Colonic mucosa (tissue), 4 donors: ENCODE measurements at regions not wholly inside any gene's neighbourhood (a gene's known extent, or its start where the extent isn't known, plus 50 kb on each side); places are given as distances from the start of the nearest gene placed in this dataset.

Source experiments
- DNase-seq: peaks from one replicate; pipeline ENCODE4 v3.0.0-alpha.2; 2020
- H3K27ac ChIP-seq: fragments of 200-600 bp; one replicate; pipeline ENCODE4 v1.8.0; 2021
- H3K27me3 ChIP-seq: fragments of 200-600 bp; one replicate; pipeline ENCODE4 v1.8.0; 2021
- H3K36me3 ChIP-seq: fragments of 200-600 bp; one replicate; pipeline ENCODE4 v1.8.0; 2021
- H3K4me1 ChIP-seq: fragments of 200-600 bp; one replicate; pipeline ENCODE4 v1.8.0; 2021; ENCODE audit warnings: mild to moderate bottlenecking
- H3K4me3 ChIP-seq: fragments of 200-600 bp; one replicate; pipeline ENCODE4 v1.8.0; 2021
- H3K9ac ChIP-seq, 2 donors: one replicate each; pipeline ENCODE4 v1.7.0; 2013; ENCODE audit warnings: control low read depth in 2 of 2, low read depth in 2 of 2, low read length in 2 of 2
- H3K9me3 ChIP-seq: fragments of 200-600 bp; one replicate; pipeline ENCODE4 v1.8.0; 2021
- CTCF ChIP-seq: fragments of 200-600 bp; IDR thresholded peaks from one replicate; pipeline ENCODE4 v1.8.0; 2022; ENCODE audit warnings: antibody characterized with exemption, mild to moderate bottlenecking
- intact Hi-C: fragments of 100-400 bp; cut with DNase I; formaldehyde crosslinking; loops from one replicate; pipeline ENCODE4 v1.14.1; 2022
- donor health status: healthy.
- donor health status: DM: no; HTN: no; CAD: no.
- donor health status: DM: no; HTN: no; CAD: no.

GRCh38 chr5:174839196-174839595 lies 114.8 kb downstream of the MSX2 start:
- Histone ChIP-seq H3K27me3 (no peaks in the 10 kb centered on the region), H3K9ac (no peak overlapping the region), H3K27ac (no peak overlapping the region), H3K9me3 (no peaks in the 10 kb centered on the region), H3K4me3 (no peak overlapping the region), H3K4me1 (no peaks in the 10 kb centered on the region), H3K36me3 (no peaks in the 10 kb centered on the region)
- TF ChIP-seq CTCF = no peak
- intact Hi-C loops = no loop called here
- no peak for DNase-seq

DNA sequence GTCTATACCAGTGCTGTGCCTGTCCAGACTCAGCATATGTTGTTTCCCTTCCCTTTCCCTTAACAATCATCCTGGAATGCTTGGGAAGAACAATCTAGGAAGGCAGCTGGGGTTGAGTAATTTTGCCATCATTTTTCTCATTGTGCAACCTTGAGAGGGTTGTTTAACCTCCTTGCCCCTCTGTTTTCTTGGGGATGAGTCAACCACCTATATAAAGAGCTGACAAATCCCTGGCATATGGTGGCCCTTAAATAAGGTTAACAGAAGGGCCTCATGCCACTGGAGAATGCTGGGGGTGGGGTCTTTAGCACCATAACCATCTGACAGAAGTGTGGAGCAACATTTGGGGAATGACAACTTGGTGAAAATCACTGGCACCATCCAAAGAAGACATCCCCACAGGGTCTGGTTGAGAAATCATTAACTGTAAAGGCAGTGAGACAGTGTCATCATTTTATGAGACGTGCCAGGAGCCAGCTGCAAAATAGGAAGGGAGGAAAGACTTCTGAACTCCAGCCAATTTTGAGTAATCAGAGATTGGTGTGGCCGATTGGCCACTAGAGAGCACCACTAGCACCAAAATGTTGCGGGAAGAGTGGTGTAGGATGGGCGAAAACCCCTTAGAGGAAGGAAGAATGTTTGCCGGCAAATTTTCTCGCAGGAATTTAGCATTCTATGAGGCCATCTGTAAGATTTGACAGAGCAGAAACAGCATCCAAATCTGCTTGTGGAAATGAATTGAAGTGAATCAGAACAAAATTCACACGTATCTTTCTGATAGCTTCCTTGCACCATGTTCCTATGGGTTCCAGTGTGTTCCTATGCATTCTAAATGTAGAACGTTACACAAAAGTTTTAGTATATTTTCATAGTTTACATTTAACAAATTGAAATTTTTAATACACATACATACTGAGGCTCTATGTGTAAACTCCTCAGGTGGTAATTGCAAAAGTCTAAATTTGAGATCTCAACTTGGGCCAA lies 113.8 kb downstream of the MSX2 start:
- Histone ChIP-seq H3K9ac (no peak overlapping the region), H3K27ac (no peak overlapping the region), H3K4me1 (no peaks in the 10 kb centered on the region), H3K9me3 (no peaks in the 10 kb centered on the region), H3K36me3 (no peaks in the 10 kb centered on the region), H3K27me3 (no peaks in the 10 kb centered on the region), H3K4me3 (no peak overlapping the region)
- intact Hi-C loops = no loop called here
- peak; percentile 22 for DNase-seq
- no peak for TF ChIP-seq CTCF

DNA sequence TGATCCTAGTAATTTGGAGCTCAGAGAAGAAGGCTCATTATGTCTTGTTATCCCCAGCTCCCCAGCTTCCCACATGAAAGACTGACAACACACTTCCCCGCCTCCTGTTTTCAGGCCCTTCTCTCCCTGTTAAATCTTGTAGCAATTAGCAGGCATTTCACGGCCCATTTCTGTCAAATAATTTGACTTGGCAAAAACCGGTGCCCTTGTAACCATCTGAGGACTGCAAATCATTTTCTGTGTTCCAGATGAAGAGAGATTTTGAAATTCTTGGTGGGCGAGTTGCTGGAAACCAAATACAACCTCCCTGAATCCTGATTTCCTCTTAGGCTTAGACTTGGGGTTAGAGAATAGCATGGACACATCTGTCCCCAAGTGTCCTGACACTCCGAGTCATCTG lies 109.7 kb downstream of the MSX2 start:
- H3K9me3 ChIP-seq = no peaks in the 10 kb centered on the region
- H3K9ac ChIP-seq = no peak overlapping the region
- H3K27ac ChIP-seq = no peak overlapping the region
- no peaks in the 10 kb centered on the region for H3K36me3 ChIP-seq
- intact Hi-C loops = no loop called here
- no peaks in the 10 kb centered on the region for H3K4me1 ChIP-seq
- no peak for DNase-seq
- H3K27me3 ChIP-seq = no peaks in the 10 kb centered on the region
- TF ChIP-seq CTCF = no peak
- no peak overlapping the region for H3K4me3 ChIP-seq

DNA sequence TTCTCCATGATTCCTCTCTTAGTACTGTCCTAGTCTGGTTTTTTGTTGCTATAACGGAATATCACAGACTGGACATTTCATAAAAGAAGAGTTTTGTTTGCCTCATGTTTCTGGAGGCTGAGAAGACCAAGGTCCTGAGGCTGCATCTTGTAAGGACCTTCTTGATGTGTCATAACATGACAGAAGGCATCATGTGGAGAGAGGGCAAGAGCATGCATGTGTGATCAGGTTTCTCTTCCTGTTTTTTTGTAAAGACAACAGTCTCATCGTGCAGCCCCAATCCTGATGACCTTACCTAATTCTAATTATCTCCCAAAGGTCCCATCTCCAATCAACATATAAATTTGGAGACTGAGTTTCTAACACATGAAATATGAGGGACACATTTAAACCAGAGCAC lies 108.4 kb downstream of the MSX2 start:
- TF ChIP-seq CTCF = no peak
- H3K9ac ChIP-seq = no peak overlapping the region
- H3K4me3 ChIP-seq = no peak overlapping the region
- H3K9me3 ChIP-seq = no peaks in the 10 kb centered on the region
- no peaks in the 10 kb centered on the region for H3K27me3 ChIP-seq
- intact Hi-C loops = no loop called here
- H3K4me1 ChIP-seq = no peaks in the 10 kb centered on the region
- H3K27ac ChIP-seq = no peak overlapping the region
- no peak for DNase-seq
- no peaks in the 10 kb centered on the region for H3K36me3 ChIP-seq

DNA sequence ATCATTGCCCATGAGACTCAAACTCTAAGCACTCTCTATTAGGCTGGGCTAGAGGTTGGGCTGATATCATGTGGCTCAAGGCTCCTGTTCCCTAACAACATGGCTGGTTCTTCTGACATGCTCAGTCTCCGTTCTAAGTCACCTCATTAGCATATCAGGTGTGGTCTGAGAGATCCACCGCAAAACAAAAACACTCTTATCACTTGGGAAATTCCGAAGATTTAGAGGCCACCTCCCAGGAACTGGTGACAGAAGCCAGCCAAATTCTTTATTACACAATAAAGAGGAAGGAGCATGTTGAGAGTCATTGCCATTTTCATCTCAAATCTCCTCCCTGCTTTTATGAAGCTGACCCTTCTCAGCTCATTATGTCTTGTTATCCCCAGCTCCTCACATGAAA lies 107.6 kb downstream of the MSX2 start:
- DNase-seq = no peak
- no peak overlapping the region for H3K9ac ChIP-seq
- H3K27ac ChIP-seq = no peak overlapping the region
- no peaks in the 10 kb centered on the region for H3K9me3 ChIP-seq
- no peaks in the 10 kb centered on the region for H3K27me3 ChIP-seq
- no peaks in the 10 kb centered on the region for H3K4me1 ChIP-seq
- H3K36me3 ChIP-seq = no peaks in the 10 kb centered on the region
- intact Hi-C loops = no loop called here
- TF ChIP-seq CTCF = no peak
- H3K4me3 ChIP-seq = no peak overlapping the region
